Skeletal muscle tissue (tissue), 3 donors: ENCODE measurements at regions not wholly inside any gene's neighbourhood (a gene's known extent, or its start where the extent isn't known, plus 50 kb on each side); places are given as distances from the start of the nearest gene placed in this dataset.
"Not testable (repeated sequence)": the region's sequence is repeated elsewhere in the genome, so short reads cannot be mapped to it uniquely, and the experiment has no call there.

Experiments used
- H3K27ac ChIP-seq: one replicate; pipeline ENCODE4 v1.7.0; 2013; ENCODE audit warnings: mild to moderate bottlenecking, low read depth, low read length, inconsistent platforms
- H3K27me3 ChIP-seq, 3 donors: one replicate each; pipeline ENCODE4 v1.7.0; 2013; ENCODE audit warnings: low read length in 3 of 3; ENCODE audit not compliant: control insufficient read depth in 3 of 3, insufficient read depth in 3 of 3
- H3K36me3 ChIP-seq, 3 donors: one replicate each; pipeline ENCODE4 v1.7.0; 2013; ENCODE audit warnings: low read length in 3 of 3; ENCODE audit not compliant: control insufficient read depth in 3 of 3, insufficient read depth in 3 of 3
- H3K4me1 ChIP-seq, 3 donors: one replicate each; pipeline ENCODE4 v1.7.0; 2013; ENCODE audit warnings: low read length in 3 of 3, mild to moderate bottlenecking in 3 of 3; ENCODE audit not compliant: control insufficient read depth in 3 of 3, insufficient read depth in 3 of 3
- H3K4me3 ChIP-seq, 3 donors: one replicate each; pipeline ENCODE4 v1.7.0; 2013; ENCODE audit warnings: low read length in 3 of 3
- H3K9ac ChIP-seq, 3 donors: one replicate each; pipeline ENCODE4 v1.7.0; 2013; ENCODE audit warnings: low read length in 3 of 3, mild to moderate bottlenecking in 3 of 3, moderate library complexity in 2 of 3, low read depth in 1 of 3
- H3K9me3 ChIP-seq, 3 donors: one replicate each; pipeline ENCODE4 v1.7.0; 2013; ENCODE audit warnings: low read length in 3 of 3; ENCODE audit not compliant: control insufficient read depth in 3 of 3
- donor health status: Osteomylitis.

DNA sequence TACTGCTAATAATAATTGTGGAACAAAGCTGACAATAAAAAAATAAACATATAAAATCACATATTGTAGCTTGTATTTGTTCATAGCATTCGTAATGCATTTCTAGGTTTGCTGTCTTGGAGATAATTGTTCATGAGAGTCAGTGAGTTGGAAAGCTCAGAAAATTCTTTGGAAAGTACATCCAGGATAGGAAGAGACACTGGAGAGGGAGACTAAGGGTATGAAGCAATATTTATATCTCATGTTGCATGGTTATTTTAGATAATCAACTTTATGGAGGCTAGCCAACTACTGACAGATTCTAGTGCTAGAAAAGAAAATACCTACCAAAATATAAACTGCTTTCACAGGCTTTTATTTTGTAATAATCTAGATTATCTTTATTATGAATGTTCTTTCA, 1095.2 kb downstream of the FSCB start:
- no peak overlapping the region for H3K9ac ChIP-seq
- no peaks in the 10 kb centered on the region for H3K4me1 ChIP-seq
- H3K36me3 ChIP-seq = no peaks in the 10 kb centered on the region
- no peak overlapping the region for H3K27ac ChIP-seq
- H3K27me3 ChIP-seq = no peaks in the 10 kb centered on the region
- no peaks in the 10 kb centered on the region for H3K9me3 ChIP-seq
- no peak overlapping the region for H3K4me3 ChIP-seq

DNA sequence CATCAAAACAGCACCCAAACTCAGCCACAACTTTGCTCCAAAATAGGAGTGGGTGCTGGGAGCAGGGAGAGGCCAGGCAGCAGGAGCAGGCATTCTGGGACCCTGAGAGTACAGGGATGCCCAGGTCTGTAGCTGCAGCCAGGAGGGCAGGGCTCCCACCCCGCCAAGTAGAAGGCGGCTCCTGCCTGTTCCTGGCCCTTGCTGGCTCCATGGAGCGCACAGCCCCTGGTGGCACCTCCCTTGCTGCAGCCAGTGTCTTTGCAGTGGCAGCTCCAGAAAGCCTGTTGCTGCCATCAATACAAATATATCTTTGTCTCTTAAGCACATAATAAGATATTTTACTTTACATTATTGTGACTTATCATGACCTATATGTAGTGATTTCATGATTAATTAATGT, 1096.5 kb downstream of the FSCB start:
- H3K9me3 ChIP-seq = no peaks in the 10 kb centered on the region
- no peaks in the 10 kb centered on the region for H3K4me1 ChIP-seq
- H3K9ac ChIP-seq = no peak overlapping the region
- no peak overlapping the region for H3K4me3 ChIP-seq
- H3K36me3 ChIP-seq = no peaks in the 10 kb centered on the region
- H3K27ac ChIP-seq = no peak overlapping the region
- no peaks in the 10 kb centered on the region for H3K27me3 ChIP-seq

DNA sequence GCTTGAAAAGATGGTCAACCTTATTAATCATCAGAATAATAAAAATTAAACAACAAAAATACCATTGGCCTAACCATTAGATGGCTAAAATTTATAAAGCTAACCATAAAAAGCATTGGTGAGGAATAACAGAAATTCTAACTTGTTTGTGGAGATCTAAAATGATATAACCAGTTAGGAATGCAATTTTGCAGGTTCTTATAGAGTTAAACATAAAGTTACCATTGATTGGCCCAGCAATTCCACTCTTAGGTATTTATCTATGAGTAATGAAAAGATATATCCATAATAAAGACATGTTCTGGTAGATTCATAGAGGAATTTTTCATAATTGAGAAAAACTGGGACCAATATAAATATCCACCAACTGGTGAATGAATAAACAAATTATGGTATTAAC, 1098.6 kb downstream of the FSCB start:
- Histone ChIP-seq H3K27me3 (no peaks in the 10 kb centered on the region), H3K9me3 (no peaks in the 10 kb centered on the region), H3K4me1 (no peaks in the 10 kb centered on the region)

DNA sequence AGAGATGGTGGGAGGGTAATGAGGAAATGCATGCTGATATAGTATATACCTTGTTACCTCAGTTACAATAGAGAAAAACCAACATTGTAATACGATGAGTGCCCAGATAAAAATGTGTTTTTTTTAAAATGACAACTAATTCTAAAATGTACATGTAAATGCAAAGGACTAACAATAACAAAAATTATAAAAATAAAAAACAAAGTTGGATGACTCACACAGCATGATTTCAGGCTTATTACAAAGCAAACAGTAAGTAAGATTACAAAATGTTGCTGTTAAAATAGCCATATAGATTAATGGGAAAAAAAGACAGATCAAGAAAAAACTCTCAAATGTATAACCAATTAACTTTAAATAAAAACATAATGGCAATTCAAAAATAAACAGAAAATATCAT, 1099.4 kb downstream of the FSCB start:
- H3K4me3 ChIP-seq = no peak overlapping the region
- H3K9ac ChIP-seq = no peak overlapping the region
- H3K4me1 ChIP-seq = no peaks in the 10 kb centered on the region
- no peak overlapping the region for H3K27ac ChIP-seq
- no peaks in the 10 kb centered on the region for H3K27me3 ChIP-seq
- no peaks in the 10 kb centered on the region for H3K9me3 ChIP-seq
- H3K36me3 ChIP-seq = no peaks in the 10 kb centered on the region

More for the DNA sequence above, 1098.6 kb downstream of the FSCB start:
- Histone ChIP-seq H3K36me3 (no peaks in the 10 kb centered on the region), H3K9ac (no peak overlapping the region), H3K4me3 (no peak overlapping the region), H3K27ac (no peak overlapping the region)

DNA sequence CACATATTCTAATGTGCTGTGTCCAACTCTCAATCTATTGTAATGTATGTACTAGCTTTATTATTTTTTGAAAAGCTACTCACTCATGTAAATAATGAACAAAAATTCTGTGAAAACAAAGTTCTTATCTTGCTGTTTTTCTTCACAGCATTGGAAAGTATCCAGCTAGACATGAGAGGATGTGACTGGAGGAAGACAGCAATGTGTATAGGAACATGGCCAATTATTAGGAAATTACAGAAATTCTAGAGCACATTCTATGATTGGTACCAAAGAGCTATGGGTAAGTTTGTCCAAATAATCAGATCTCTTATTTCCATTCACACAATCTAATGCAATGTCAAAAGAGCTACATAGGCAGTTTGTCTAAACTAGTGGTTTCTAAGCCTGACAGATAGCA, 1100.2 kb downstream of the FSCB start:
- Histone ChIP-seq H3K36me3 (no peaks in the 10 kb centered on the region), H3K9me3 (no peaks in the 10 kb centered on the region), H3K27me3 (no peaks in the 10 kb centered on the region), H3K27ac (no peak overlapping the region), H3K4me3 (no peak overlapping the region), H3K9ac (no peak overlapping the region), H3K4me1 (no peaks in the 10 kb centered on the region)

DNA sequence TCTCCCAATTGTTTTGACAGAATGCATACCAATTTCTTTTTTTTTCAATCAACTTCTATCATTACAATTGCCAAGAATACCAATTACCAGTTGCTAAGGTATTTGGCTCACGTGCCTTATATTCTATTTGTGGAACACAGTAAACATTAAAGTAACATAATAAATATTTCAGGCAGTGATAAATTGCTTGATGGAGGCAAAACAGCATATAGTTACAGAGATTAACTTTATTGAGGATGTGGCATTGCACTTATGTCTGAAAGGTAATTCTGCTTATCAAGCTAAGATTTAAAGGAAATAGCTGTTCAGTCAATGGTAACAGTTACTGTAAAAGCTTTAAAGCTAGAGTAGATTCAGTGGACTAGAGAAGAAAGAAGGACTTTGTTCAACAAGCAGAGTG, 1107.8 kb downstream of the FSCB start:
- Histone ChIP-seq H3K4me3 (no peak overlapping the region), H3K9ac (no peak overlapping the region), H3K36me3 (no peaks in the 10 kb centered on the region), H3K9me3 (no peaks in the 10 kb centered on the region), H3K27ac (no peak overlapping the region), H3K27me3 (no peaks in the 10 kb centered on the region), H3K4me1 (no peaks in the 10 kb centered on the region)

DNA sequence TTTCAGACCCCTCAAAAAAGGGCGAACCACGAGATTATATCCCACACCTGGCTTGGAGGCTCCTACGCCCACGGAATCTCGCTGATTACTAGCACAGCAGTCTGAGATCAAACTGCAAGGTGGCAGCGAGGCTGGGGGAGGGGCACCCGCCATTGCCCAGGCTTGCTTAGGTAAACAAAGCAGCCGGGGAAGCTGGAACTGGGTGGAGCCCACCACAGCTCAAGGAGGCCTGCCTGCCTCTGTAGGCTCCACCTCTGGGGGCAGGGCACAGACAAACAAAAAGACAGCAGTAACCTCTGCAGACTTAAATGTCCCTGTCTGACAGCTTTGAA, 1136.6 kb downstream of the FSCB start:
- not testable (repeated sequence) for H3K27me3 ChIP-seq, H3K27ac ChIP-seq, H3K4me1 ChIP-seq, H3K9me3 ChIP-seq, H3K4me3 ChIP-seq, H3K36me3 ChIP-seq, H3K9ac ChIP-seq

DNA sequence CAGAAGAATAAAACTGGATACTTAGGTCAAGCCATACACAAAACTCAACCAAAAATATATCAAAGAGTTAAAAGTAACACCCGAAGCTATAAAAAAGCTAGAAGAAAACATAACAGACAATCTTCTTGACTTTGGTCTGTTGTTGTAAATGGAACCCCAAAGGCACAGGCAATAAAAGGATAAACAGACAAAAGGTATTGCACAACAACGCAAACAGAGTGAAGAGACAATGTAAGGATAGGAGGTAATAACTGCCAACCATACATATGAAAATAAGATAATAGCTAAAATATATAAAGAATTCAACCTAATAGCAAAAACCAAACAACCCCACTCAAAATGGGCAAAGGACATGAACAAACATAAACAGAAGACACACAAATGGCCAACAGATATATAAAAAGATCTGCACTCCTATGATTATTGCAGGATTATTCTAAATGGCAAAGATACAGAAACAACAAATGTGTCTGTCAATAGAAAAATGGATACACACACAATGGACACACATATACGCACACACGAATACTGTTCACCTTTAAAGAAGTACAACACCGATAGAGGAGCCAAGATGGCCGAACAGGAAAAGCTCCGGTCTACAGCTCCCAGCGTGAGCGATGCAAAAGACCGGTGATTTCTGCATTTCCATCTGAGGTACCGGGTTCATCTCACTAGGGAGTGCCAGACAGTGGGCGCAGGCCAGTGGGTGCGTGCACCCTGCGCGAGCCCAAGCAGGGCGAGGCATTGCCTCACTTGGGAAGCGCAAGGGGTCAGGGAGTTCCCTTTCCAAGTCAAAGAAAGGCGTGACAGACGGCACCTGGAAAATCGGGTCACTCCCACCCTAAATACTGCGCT, 1137.1 kb downstream of the FSCB start:
- Histone ChIP-seq H3K27me3 (no peaks in the 10 kb centered on the region), H3K27ac (no peak overlapping the region), H3K36me3 (no peaks in the 10 kb centered on the region), H3K9me3 (no peaks in the 10 kb centered on the region), H3K9ac (no peak overlapping the region), H3K4me3 (no peak overlapping the region), H3K4me1 (no peaks in the 10 kb centered on the region)

DNA sequence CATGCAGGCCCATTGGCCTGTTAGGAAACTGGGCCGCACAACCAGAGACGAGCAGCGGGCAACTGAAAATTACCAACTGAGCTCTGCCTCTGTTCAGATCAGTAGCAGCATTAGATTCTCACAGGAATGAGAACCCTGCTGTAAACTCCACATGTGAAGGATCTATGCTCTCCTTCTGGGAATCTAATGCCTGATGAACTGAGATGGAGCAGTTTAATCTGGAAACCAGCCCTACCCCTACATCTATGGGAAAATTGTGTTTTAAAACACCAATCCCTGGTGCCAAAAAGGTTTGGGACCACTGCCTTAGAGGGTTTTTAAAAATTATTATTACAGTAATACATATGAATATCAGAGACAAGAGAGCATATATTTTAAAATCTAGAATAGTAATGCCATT, 1144.5 kb downstream of the FSCB start:
- no peaks in the 10 kb centered on the region for H3K4me1 ChIP-seq
- H3K9me3 ChIP-seq = no peaks in the 10 kb centered on the region
- H3K27me3 ChIP-seq = no peaks in the 10 kb centered on the region
- no peak overlapping the region for H3K9ac ChIP-seq
- H3K27ac ChIP-seq = no peak overlapping the region
- H3K36me3 ChIP-seq = no peaks in the 10 kb centered on the region
- H3K4me3 ChIP-seq = no peak overlapping the region

DNA sequence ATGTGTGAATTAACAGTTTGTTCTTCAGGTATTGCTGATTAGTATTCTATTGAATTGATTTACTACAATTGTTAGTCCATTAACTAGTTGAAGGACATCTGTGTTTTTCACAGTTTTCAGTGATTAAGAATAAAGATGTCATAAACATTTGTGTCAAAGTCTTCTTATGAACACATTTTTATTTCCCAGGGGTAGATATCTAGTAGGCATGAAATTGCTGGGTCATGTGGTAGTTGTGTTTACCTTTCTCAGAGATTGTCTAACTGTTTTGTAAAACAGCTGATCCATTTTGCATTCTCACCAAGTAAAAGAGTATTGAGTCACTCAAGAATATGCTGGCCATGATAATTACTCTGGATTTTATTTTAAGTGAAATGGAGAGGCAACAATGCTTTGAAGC, 1145.3 kb downstream of the FSCB start:
- Histone ChIP-seq H3K9me3 (no peaks in the 10 kb centered on the region), H3K4me3 (no peak overlapping the region), H3K27ac (no peak overlapping the region), H3K36me3 (no peaks in the 10 kb centered on the region), H3K27me3 (no peaks in the 10 kb centered on the region), H3K4me1 (no peaks in the 10 kb centered on the region), H3K9ac (no peak overlapping the region)
